ENCODE measurements at regions not wholly inside any gene's neighbourhood (a gene's known extent, or its start where the extent isn't known, plus 50 kb on each side); places are given as distances from the start of the nearest gene placed in this dataset.

DNA sequence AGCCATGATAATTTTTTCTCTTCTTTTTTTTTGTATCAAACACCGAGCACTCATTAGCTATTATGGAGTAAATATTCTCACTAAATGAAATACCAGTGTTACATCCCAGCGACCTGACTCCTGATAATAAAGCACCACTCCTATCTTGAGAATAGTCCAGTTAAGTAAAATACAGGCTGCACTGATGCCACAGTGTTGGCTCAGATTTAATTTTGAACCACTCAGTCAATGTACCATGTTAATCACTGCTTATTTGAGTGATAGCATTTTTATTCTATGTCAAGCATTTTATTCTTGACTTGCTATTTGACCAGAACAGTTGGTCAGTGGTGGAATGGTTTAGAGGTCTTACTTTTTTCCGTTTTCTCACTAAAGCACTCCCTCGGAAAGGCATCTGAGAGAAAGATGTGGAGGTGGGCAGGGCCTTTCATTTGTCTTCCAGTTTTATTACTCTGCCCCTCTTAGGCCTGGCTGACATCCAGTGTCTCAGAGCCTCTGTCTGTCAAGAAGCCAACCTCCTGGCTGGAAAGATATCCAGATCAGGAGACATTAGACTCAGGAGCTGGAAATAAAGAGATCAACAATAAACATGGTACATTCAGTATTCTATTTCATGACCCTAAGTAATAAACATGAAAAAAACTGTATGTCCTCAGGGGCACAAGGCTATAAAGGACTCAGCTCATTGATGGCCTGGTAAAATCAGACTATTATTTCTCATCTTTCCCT lies 457.8 kb downstream of the EPM2A start:
- H3K18ac ChIP-seq (ENCODE audit: extremely low read depth, low read length) = no peak overlapping the region
- H3K79me2 ChIP-seq (ENCODE audit: control insufficient read depth in 1 of 2, insufficient read depth in 2 of 2, low read length in 2 of 2) = no peaks in the 10 kb centered on the region
- H3K4ac ChIP-seq (replicated peaks; ENCODE audit: insufficient read length, low read depth, low read length) = no peak overlapping the region
- H2AFZ ChIP-seq (ENCODE audit: low read length) = no peak overlapping the region
- H4K91ac ChIP-seq (replicated peaks; ENCODE audit: insufficient read length, low read length) = no peak overlapping the region
- POLR2A ChIA-PET (ENCODE audit: partially characterized antibody) = no interaction called here
- no peaks in the 10 kb centered on the region; a peak in 1 of 7 replicates for H3K4me1 ChIP-seq (replicated peaks in 1 of 4; ENCODE audit: control insufficient read depth in 3 of 4, insufficient read depth in 4 of 4, low read length in 3 of 4)
- no peak overlapping the region for H3K23ac ChIP-seq (ENCODE audit: insufficient read length)
- 89% methylated on average over 4 of the region's 4 CpGs; no CpG with 5 or more reads in 1 of the 2 experiments for WGBS, 2 experiments (ENCODE audit: extremely low coverage in 1 of 2, insufficient coverage in 1 of 2, insufficient read length in 1 of 2, insufficient replicate concordance in 2 of 2, low coverage in 1 of 2, low lambda C conversion rate in 2 of 2, missing lambda C conversion rate in 1 of 2)
- H3K9me3 ChIP-seq (ENCODE audit: insufficient read depth in 2 of 2, low read depth in 1 of 2, low read length in 1 of 2) = no peaks in the 10 kb centered on the region
- H3K79me1 ChIP-seq (ENCODE audit: low read depth, low read length) = no peaks in the 10 kb centered on the region
- no peak overlapping the region for H3K56ac ChIP-seq (replicated peaks; ENCODE audit: insufficient read length, low read depth, low read length)
- no peak overlapping the region for H2AK5ac ChIP-seq (ENCODE audit: low read depth, low read length)
- H4K5ac ChIP-seq (ENCODE audit: insufficient read length, low read depth, low read length) = no peak overlapping the region
- H3K4me3 ChIP-seq (ENCODE audit: extremely low read depth in 1 of 4, insufficient read depth in 2 of 4, low read depth in 3 of 4, low read length in 4 of 4) = no peak overlapping the region
- H4K8ac ChIP-seq (ENCODE audit: extremely low read depth, insufficient read depth, low read length) = no peak overlapping the region
- DNase-seq (ENCODE audit: low read depth in 1 of 2, low spot score in 2 of 2) = no peak
- no peak overlapping the region for H3K27ac ChIP-seq (ENCODE audit: low read depth, low read length)
- no peak overlapping the region for H3K4me2 ChIP-seq (ENCODE audit: insufficient read depth in 1 of 2, low read depth in 2 of 2, low read length in 2 of 2)
- H4K20me1 ChIP-seq (replicated peaks in 1 of 2; ENCODE audit: control insufficient read depth in 1 of 2, insufficient read depth in 2 of 2, low read length in 2 of 2) = no peaks in the 10 kb centered on the region
- H3K36me3 ChIP-seq (ENCODE audit: control insufficient read depth in 2 of 4, insufficient read depth in 4 of 4, low read length in 3 of 4) = no peaks in the 10 kb centered on the region
- no peak overlapping the region for H3K14ac ChIP-seq (ENCODE audit: insufficient read length)
- H2BK12ac ChIP-seq (ENCODE audit: low read depth, low read length) = no peak overlapping the region
- H2BK20ac ChIP-seq (ENCODE audit: low read length) = no peak overlapping the region
- H2BK15ac ChIP-seq (ENCODE audit: low read length) = no peak overlapping the region
- no peak for FAIRE-seq
- no peak overlapping the region for H2BK5ac ChIP-seq (ENCODE audit: low read depth, low read length)
- no peaks in the 10 kb centered on the region for H3K27me3 ChIP-seq (replicated peaks in 1 of 4; ENCODE audit: control insufficient read depth in 3 of 4, extremely low read depth in 1 of 4, insufficient read depth in 3 of 4, low read length in 3 of 4)
- no peaks in the 10 kb centered on the region for H3K23me2 ChIP-seq (ENCODE audit: low read depth, low read length)
- no peak overlapping the region for H3K9ac ChIP-seq (replicated peaks in 1 of 4; ENCODE audit: extremely low read depth in 1 of 4, low read depth in 3 of 4, low read length in 3 of 4)
- CTCF ChIA-PET (ENCODE audit: partially characterized antibody) = interaction anchor here (0.7 kb wide), 1 partner anchor 22 kb away, joined by 3 read pairs; no protein-coding TSS in a partner anchor
- H2BK120ac ChIP-seq (replicated peaks; ENCODE audit: low read depth, low read length) = no peak overlapping the region
- TF ChIP-seq SIX5 (IDR thresholded peaks at IDR 0.05; ENCODE audit: low read depth, low read length) = no peak
- no peak for TF ChIP-seq RAD21 (IDR thresholded peaks at IDR 0.05 in 1 of 2, conservative IDR thresholded peaks at IDR 0.05 in 1 of 2; ENCODE audit: low read depth in 2 of 2, low read length in 2 of 2)
- TF ChIP-seq CBX8 (IDR thresholded peaks at IDR 0.05; ENCODE audit: borderline replicate concordance, low read depth, low read length) = no peak
- TF ChIP-seq RNF2 (IDR thresholded peaks at IDR 0.05; ENCODE audit: borderline replicate concordance, low read depth, low read length, missing control alignments, poor library complexity, severe bottlenecking) = no peak
- no peak for TF ChIP-seq TAF1 (IDR thresholded peaks at IDR 0.05; ENCODE audit: low read depth, low read length)
- no peak for TF ChIP-seq SRF (IDR thresholded peaks at IDR 0.05; ENCODE audit: low read depth, low read length)
- no peak for TF ChIP-seq CHD1 (IDR thresholded peaks at IDR 0.05; ENCODE audit: low read depth, low read length)
- no peak for TF ChIP-seq TCF12 (IDR thresholded peaks at IDR 0.05; ENCODE audit: low read depth, low read length)
- no peak for TF ChIP-seq TAF7 (optimal IDR thresholded peaks at IDR 0.05; ENCODE audit: borderline replicate concordance, low read depth, low read length)
- TF ChIP-seq E2F6 (IDR thresholded peaks at IDR 0.05) = no peak
- TF ChIP-seq SUZ12 (IDR thresholded peaks at IDR 0.05; ENCODE audit: low read length) = no peak
- no peak for TF ChIP-seq EP300 (IDR thresholded peaks at IDR 0.05; ENCODE audit: borderline replicate concordance in 1 of 2, low read depth in 2 of 2, low read length in 2 of 2)

Measured in H1 (cell line).